Ramos (cell line): ENCODE measurements at regions not wholly inside any gene's neighbourhood (a gene's known extent, or its start where the extent isn't known, plus 50 kb on each side); places are given as distances from the start of the nearest gene placed in this dataset.

ENCODE experiments used
- in situ Hi-C: fragments of 300-500 bp; cut with MboI; formaldehyde crosslinking; loops from one replicate; pipeline ENCODE4 v1.14.3; 2022; ENCODE audit warnings: low sequenced_read_pairs; ENCODE audit not compliant: unreplicated experiment

DNA sequence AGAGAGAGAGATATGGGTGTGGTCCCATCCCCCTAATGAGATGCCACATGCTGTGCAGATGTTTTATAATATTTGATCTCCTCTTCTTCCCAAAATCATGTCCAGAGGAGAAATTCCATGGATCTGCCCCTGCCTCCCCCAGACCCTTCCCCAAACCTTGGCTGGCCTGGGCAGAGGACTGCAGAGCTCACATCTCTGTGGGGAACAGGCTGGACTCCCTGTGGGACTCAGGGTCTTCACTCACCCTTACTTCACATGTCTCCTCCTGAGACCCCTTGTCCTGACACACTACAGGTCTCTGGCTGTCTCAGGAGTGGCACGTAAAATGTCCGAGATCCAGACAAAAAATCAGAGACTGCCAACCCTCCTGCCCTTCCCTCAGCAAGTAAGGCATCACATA lies 76.0 kb upstream of the CAPRIN2 start:
- in situ Hi-C loops = no loop called here

DNA sequence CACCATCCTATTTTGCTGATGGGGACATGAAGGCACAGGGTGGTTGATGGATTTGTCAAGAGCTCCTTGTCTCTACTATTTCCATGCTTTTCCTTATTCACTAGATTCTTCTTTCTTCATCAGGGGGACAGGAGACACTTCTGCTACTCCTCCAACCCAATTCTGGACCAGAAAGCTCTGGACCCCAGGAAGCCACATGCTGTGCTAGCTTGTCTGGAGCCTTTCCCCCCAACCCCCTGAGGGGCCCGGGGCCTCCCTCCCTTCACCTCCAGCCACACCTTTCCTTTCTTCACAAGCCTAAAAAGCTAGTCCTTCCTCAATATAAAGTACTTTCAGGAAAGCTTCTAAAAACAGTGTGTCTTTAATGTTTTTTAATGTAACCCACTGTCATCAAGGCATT lies 75.1 kb upstream of the CAPRIN2 start:
- in situ Hi-C loops = no loop called here

DNA sequence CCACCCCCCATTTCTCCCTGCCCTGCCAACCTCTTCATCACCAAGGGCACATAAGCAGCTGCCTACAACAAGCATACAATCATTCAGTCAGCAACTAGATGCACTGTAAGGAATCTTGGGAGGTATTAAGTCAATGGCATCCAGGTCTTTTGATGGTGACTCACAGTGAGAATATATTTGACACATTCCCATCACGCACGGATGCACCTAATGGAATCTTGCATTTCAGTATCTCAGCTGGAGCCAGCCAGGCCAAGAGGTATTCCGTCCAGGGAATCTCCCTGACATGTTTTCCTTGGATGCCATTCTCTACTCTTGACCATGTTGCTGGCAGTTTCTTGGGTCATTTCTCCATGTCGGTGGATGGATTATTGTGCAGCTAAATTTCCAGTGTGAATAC lies 73.9 kb upstream of the CAPRIN2 start:
- in situ Hi-C loops = no loop called here

DNA sequence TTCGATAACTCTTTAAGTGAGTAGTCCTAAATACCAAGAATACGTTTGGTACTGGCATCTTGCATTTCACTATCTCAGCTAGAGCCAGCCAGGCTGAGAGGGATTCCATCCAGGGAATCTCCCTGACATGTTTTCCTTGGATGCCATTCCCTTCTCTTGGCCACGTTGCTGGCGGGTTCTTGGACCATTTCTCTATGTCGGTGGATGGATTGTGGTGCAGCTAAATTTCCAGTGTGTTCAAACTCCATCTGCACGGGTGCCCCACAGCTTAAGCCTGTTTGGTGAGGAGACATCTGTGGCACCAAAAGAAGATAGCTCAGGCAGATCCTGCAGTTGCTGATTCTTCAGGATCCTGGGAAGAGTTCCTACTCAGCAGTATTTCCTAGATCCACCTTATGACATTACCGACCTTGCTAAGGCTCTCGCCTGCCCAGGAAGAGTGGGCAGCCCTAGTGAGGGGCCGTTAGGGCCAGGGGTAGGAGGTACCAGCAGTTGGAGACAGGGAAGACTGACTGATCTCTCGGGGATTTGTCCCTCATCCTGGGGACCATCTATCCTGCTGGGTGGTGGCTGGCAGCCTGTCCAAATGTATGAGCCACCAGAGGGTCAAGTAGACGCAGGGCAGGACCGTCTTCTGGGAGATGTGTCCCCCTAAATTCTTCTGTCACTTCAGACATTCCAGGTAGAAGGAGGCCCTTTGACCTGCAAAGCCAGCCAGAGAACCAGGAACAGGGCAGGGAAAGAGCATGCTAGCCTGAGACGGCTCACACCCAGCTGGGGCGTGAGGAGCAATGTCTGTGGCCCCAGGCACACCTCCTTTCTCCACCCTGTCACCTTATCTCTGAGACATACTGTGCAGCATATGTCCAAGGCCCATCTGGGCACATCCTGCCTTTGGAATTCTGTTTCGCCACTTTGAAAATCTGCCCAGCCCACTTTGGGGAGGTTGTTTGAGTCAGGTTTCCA lies 72.6 kb upstream of the CAPRIN2 start:
- in situ Hi-C loops = no loop called here

DNA sequence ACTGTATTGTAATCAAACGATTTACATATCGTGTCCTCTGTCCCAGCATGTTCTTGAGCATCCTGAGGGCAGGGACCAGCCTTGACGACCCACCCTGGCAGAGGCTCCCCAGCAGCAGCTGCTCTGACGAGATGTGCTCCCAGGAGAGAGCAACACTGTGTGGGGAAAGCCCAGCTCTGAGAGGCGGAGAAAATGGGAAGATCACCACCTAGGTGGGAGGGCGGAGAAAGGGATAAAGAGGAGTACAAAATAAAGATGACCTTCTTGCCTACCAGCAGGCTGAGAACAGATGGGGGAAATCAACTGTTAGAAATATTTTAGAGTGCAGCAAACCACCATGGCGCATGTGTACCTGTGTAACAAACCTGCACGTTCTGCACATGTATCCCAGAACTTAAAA lies 71.5 kb upstream of the CAPRIN2 start:
- in situ Hi-C loops = no loop called here

DNA sequence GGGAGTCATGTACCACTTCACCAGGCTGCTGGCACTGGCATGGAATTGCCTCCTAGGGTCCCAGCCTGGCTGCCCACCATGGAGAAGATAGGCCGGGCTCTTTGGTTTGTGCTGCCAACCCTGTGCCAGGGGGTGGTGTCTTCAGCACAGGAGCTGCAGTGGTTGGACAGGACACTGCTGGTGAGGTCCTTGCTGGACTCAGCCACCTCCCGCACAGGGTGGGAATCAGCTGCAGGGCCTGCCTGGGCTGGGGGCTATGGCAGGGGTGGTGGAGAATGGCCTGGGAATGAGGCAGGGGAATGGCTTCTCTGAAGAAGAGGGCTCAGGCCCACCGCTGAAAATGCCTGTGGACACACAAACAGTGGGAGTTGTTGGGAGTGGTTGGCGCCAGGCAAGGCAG lies 70.6 kb upstream of the CAPRIN2 start:
- in situ Hi-C loops = no loop called here

DNA sequence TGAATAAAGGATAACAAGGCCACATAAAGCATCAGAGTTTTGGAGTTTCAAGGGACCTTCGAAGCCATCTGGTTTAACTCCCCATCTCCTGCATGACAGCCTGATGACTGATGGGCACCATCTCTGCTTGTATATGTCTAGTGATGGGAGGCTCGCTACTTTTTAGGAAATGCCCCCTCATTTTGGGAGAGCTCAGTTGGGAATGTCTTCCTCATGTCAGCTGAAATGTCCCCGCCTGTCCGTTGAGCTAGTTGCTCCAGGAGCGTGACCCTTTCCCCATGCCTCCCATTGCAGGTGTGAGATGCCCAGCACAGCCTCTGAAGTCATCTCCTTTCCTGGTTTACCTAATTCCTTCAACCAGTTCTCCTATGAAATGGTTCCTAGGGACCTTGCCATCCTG lies 69.6 kb upstream of the CAPRIN2 start:
- in situ Hi-C loops = no loop called here

DNA sequence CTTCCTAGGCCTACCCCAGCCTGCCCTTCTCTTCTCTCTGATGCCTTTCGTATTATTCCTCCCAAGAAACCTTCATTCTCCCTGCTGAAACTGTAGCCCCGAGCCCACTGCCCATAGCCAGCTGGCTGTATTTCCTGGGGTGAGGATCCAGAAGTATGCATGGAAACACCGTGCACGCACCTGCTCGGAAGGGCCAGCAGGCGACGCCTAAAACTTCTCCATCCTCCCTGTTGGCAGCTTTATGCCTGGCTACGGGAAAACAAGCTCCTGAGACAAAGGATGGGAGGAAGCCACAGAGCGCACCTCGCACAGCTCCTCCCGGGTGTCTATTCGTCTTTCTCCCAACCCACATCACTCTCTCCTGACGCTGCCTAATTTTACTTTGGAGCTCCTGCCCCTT lies 69.0 kb upstream of the CAPRIN2 start:
- in situ Hi-C loops = no loop called here

DNA sequence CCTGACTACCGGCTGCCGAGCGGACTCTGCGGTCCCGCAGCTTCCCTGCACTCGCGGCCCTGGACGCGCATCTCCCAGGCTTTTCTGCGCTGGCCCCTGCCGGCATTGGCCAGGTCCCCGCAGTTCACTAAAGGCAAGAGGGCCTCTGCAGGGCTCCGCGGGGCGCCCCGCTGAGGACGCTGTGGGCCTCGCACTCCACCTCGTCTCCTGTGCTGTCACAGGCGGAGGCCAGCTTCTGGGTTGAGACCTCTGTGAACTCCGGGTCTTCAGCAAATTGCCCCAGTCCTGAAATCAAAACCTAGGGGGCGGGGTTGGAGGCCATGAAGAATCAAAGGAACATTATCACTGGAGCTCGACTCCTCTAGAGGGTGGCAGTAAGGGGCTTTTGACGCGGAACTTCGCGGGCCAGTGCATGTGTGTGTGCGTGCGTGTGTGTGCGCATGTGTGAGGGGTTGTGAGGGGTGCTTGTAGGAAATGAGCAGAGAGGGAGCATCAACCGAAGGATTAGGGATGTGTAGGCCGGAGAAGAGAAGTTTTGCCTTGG lies 68.5 kb upstream of the CAPRIN2 start:
- in situ Hi-C loops = no loop called here

DNA sequence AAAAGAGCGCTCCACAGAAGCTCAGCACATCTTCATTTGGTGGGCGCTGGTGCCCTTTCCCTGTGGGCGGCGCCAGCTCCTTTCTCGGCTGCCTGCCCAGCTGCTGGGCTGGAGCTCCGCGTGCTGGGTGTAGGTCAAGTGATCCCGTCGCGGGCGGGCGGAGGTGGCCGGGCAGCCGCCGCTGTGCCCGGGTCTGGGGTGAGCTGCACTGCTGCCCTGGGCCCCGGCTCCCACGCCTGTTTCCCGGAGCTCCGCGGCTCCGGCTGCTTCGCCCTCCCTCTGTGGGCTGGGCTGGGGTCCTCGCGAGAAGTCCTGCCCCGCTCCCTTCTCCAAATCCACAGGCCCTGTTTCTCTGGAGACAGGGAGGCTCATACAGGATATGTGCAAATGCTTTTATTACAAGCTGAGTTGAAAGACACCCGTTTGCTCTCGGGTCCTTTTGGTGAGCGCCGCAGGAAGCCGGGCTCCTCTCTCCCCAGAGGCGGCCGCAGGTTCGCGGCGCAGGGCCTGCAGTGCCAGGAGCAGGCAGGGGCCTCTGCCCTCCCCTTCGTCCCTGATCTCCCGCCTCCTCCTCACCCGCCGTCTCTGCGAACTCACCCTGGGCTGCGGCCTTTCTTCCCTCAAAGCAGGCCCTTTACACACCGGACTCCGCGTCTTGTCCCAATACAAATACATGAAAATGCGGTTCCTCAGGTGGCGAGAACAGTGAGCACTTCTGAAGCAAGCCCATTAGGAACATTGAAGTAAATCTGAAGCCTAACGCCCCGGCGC lies 67.8 kb upstream of the CAPRIN2 start:
- in situ Hi-C loops = no loop called here

DNA sequence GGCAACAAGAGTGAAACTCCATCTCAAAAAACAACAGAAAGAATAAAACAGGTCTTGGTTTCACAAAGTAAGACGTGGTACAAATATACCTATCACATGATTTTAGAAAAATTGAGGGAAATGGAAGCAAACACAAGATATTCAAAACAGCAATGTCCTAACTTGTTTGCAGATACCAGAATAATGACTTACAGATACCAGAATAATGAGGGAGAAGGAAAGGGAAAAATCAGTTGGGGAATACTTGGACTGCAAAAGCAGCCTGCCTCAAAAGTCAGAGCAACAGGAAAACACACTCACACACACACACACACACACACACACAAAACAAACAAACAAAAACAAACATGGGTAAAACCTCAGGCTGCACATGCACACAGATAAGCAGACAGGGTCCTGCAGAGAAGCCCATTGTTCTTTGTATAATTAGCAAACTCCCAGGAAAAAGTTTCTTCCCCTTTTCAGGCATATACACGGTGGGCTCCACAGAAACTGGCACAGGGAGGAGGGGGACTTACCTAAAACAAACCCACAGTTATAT lies 65.7 kb upstream of the CAPRIN2 start:
- in situ Hi-C loops = no loop called here

DNA sequence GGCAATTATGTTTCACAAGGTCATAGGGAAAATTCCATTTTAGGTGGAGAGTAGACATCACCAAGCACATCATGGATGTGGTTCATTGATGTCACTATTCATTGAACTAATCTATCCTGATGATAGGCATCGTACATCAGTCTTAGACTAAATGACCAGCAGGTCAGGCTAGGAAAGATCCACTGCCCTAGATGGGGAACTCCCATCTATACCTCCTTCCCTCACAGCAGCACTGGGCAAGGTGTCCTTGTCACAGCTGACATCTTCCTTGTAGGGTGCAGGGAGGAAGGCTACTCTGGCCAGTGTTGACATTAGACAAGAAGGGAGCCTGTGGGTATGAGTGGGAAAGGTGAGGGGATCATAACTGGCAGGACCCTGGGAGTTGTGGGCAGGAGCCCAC lies 63.8 kb upstream of the CAPRIN2 start:
- in situ Hi-C loops = no loop called here

DNA sequence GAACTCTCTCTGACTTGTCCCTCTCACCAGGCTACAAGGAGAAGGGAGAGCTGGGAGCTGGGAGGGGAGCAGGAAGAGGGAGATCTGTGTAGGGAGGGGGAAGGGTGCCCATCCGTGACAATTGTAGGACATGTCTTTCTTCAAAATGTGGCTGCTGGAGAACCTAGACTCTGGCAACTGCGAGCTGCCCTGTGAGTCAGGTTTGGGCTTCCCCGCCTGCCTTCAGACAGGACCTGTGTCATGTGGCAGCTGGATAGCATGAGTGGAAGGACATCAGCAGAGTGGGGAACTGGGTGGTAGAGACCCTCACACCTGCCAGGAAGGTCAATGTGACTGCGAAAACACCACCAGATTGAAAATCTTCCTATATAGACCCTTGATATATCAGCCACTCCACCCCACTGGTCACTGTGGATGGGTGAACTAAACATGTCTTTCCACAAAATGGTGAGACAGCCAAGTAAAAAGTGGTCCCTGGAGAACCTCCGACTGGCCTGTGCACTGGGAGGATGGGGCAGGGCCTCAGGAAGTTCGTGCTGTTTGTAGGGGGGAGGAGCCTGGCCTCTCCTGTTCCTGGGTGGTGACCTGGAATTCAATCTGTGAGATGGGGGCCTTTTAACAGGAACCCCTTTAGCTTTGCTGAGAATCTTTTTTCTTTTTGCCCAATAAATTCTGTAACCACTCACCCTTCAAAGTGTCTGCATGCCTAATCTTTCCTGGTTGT lies 62.2 kb upstream of the CAPRIN2 start:
- in situ Hi-C loops = no loop called here

DNA sequence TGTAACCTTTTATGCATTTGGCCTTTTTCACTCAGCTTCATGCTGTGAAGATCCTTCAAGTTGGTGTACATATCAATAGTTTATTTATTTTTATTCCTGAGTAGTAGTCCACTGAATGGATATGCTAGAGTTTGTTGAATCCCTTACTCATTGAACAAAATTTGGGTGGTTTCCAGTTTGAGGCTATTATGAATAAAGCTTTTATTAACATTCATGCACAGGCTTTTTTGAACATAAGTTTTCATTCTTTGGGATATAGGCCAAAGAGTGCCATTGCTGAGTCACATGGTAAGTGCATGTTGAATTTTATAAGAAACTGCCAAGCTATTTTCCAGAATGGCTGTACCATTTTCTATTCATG lies 59.5 kb upstream of the CAPRIN2 start:
- in situ Hi-C loops = no loop called here

DNA sequence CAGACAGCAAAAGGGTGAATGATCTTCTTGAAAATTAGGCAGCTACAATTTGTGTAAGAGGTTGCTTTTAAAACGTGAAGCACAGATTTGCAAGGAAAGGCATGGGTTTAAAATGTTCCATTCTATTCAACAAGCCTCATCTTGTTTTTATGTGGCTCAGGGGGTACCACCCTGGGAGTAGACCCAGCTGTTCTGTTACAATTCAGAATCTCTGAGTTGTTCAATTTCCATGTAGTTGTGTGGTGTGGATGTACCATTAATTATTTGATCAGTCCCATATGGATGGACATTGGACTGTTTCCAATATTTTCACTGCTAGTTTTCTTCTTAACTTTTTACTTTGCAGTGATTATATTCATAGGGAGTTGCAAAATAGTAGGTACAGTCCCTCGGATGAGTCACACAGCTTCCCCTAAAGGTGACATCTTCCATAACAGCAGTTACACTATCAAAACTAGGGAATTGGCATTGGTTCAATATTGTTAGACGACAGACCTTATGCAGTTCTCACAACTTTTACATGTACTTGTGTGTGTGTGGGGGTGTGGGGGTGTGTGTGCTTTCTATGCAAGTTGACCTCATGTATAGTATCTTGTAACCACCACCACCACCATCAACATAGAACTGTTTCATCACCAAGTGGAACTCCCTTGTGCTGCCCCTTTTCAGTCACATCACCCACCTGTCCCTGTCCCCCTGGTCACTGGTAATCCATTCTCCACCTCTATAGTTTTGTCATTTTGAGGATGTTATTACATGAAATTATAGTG lies 59.0 kb upstream of the CAPRIN2 start:
- in situ Hi-C loops = no loop called here

DNA sequence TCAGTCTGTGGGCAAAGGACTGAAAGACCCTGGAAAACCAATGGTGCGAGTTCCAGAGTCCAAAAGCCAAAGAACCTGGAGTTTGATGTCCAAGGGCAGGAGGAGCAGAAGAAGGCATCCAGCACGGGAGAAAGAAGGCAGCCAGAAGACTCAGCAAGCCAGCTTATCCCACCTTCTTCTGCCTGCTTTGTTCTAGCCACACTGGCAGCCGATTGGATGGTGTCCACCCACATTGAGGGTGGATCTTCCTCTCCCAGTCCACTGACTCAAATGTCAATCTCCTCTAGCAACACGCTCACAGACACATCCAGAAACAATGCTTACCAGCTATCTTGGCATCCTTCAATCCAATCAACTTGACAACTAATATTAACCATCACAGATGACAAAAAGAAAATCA lies 57.2 kb upstream of the CAPRIN2 start:
- in situ Hi-C loops = no loop called here

DNA sequence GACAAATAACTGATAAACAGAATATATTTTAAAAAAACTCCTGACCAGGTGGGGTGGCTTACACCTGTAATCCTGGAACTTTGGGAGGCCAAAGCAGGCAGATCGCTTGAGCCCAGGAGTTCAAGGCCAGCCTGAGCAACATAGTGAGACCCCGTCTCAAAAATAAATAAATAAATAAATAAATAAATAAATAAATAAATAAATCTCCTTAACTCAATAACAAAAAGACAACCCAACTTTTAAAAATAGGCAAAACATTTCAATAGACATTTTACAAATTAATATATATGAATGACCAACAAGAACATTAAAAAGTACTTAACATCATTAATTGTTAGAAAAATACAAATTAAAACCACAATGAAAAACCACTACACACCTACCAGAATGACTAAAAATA lies 56.2 kb upstream of the CAPRIN2 start:
- in situ Hi-C loops = no loop called here

DNA sequence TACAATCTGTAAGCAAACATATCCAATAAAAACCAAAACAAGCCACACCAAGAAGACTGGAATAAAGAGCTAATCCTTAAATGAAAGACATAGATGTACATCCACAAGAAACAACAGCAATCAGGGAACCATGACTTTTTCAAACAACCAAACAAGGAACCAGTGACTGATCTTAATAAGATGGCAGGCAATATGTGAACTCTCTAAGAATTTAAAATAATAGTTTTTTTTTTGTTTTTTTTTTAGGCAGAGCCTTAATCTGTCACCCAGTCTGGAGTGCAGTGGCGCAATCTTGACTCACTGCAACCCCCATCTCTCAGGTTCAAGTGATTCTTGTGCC lies 52.9 kb upstream of the CAPRIN2 start:
- in situ Hi-C loops = loop anchor here (10.0 kb wide), 1 partner anchor 1263 kb away; no protein-coding TSS in a partner anchor

DNA sequence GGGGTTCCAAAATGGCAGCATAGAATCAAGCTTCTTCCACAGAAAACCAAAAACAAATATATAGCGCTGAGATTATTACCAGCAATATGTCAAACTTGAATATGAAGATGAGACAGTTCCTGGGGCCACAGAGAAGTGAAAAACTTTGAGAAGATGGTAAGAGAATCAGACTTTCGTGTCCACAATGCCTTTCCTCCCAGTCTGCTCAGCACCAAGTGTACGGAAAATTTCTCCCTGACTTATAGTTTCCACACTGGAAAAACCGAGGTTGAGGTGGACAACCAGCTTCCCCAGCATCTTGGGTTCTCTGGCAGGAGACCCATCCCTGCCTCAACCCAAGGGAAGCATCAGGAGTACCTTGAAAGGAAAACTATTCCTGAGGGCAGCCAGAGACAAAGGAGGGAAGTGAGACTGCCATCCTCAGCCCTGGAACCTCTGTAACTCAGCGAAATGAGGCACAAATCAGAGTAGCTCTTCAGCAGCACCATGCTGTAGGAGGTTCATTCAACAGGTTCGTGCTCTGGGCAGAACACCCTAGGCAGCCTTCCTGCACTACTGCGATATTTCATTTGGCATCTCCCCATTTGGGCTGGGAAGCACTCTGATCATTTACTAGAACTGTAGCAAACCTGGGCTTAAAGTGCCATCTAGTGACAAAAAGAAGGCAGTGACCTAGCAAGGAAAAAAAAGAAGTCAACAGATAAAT lies 52.4 kb upstream of the CAPRIN2 start:
- in situ Hi-C loops = loop anchor here (10.0 kb wide), 1 partner anchor 1262 kb away; no protein-coding TSS in a partner anchor
